Right renal pelvis (tissue), 4 donors: ENCODE measurements at regions not wholly inside any gene's neighbourhood (a gene's known extent, or its start where the extent isn't known, plus 50 kb on each side); places are given as distances from the start of the nearest gene placed in this dataset.

Experiments
- DNase-seq, 4 donors: peaks; one replicate each; pipeline ENCODE4 v3.0.0-alpha.2; 2013; ENCODE audit warnings: low read depth in 4 of 4, low spot score in 3 of 4, missing footprints in 1 of 4

GRCh38 chr5:2461701-2462691 is 289.5 kb downstream of the IRX2 start:
- DNase-seq, result no peak

- no peak for DNase-seq
Measured at GRCh38 chr5:2460098-2460497, 291.4 kb downstream of the IRX2 start.

GRCh38 chr5:2459251-2459650 is 292.2 kb downstream of the IRX2 start:
- no peak for DNase-seq

- no peak for DNase-seq
Measured at GRCh38 chr5:2455878-2456277, 295.6 kb downstream of the IRX2 start.

GRCh38 chr5:2454876-2455275 is 296.6 kb downstream of the IRX2 start:
- DNase-seq, result no peak

- no peak for DNase-seq
Measured at GRCh38 chr5:2453781-2454180, 297.7 kb downstream of the IRX2 start.

- DNase-seq, result no peak
Measured at GRCh38 chr5:2451100-2451499, 300.4 kb downstream of the IRX2 start.

- no peak for DNase-seq
Measured at GRCh38 chr5:2442496-2443354, 308.8 kb downstream of the IRX2 start.

GRCh38 chr5:2441495-2442180 is 309.8 kb downstream of the IRX2 start:
- DNase-seq, result no peak

- DNase-seq, result no peak
Measured at GRCh38 chr5:2439608-2440007, 311.9 kb downstream of the IRX2 start.

- no peak for DNase-seq
Measured at GRCh38 chr5:2433086-2433485, 318.4 kb downstream of the IRX2 start.

- no peak for DNase-seq
Measured at GRCh38 chr5:2432076-2432920, 319.2 kb downstream of the IRX2 start.

GRCh38 chr5:2430606-2431005 is 320.9 kb downstream of the IRX2 start:
- no peak for DNase-seq

GRCh38 chr5:2427983-2428382 is 323.5 kb downstream of the IRX2 start:
- DNase-seq, result no peak

- no peak for DNase-seq
Measured at GRCh38 chr5:2423634-2424033, 327.8 kb downstream of the IRX2 start.

GRCh38 chr5:2417301-2417700 is 334.2 kb downstream of the IRX2 start:
- no peak for DNase-seq

GRCh38 chr5:2415678-2416077 is 335.8 kb downstream of the IRX2 start:
- no peak for DNase-seq

GRCh38 chr5:2410451-2410850 is 341.0 kb downstream of the IRX2 start:
- no peak for DNase-seq

GRCh38 chr5:2403296-2403695 is 348.2 kb downstream of the IRX2 start:
- no peak for DNase-seq

- no peak for DNase-seq
Measured at GRCh38 chr5:2399804-2400203, 351.7 kb downstream of the IRX2 start.
